H1 (cell line): ENCODE measurements at regions not wholly inside any gene's neighbourhood (a gene's known extent, or its start where the extent isn't known, plus 50 kb on each side); places are given as distances from the start of the nearest gene placed in this dataset.

Experiments used
- CEBPB ChIP-seq: IDR thresholded peaks from 2 replicates; pipeline ENCODE4 v1.6.1; 2012; ENCODE audit warnings: low read depth, low read length
- CHD2 ChIP-seq: IDR thresholded peaks from 2 replicates; pipeline ENCODE4 v1.6.1; 2012; ENCODE audit warnings: low read length, improper control_type of control experiment
- CTCF ChIP-seq, 3 experiments: IDR thresholded peaks; 1 replicate in 2 of 3; 2 replicates in 1 of 3; pipeline versions ENCODE4 v1.5.1 to v1.6.1; 2011; ENCODE audit warnings: low read length in 3 of 3, mild to moderate bottlenecking in 3 of 3, inconsistent platforms in 2 of 3, low read depth in 1 of 3, moderate library complexity in 1 of 3; ENCODE audit not compliant: insufficient read depth in 1 of 3; ENCODE audit errors: control extremely low read depth in 1 of 3
- EP300 ChIP-seq, 2 experiments: IDR thresholded peaks; 1 replicate in 1 of 2; 2 replicates in 1 of 2; pipeline ENCODE4 v1.6.1; 2011 to 2012; ENCODE audit warnings: low read depth in 2 of 2, low read length in 2 of 2, mild to moderate bottlenecking in 2 of 2, borderline replicate concordance in 1 of 2, inconsistent platforms in 1 of 2, moderate library complexity in 1 of 2
- EZH2 ChIP-seq: fragments of 200-600 bp; sonication (generic); IDR thresholded peaks from 2 replicates; pipeline ENCODE4 v1.7.1; 2012; ENCODE audit warnings: low read depth, mild to moderate bottlenecking, moderate library complexity, low read length, inconsistent platforms; ENCODE audit not compliant: severe bottlenecking
- FOSL1 ChIP-seq: IDR thresholded peaks from 2 replicates; pipeline ENCODE4 v1.6.1; 2011; ENCODE audit warnings: mild to moderate bottlenecking, low read depth, low read length, moderate library complexity; ENCODE audit not compliant: insufficient read depth
- KDM1A ChIP-seq: fragments of 200-600, 300-600 bp; sonication (generic); IDR thresholded peaks from 2 replicates; pipeline ENCODE4 v1.7.1; 2016; ENCODE audit warnings: mild to moderate bottlenecking, low read length, borderline replicate concordance
- POLR2A ChIP-seq, 2 experiments: IDR thresholded peaks; 1 replicate in 1 of 2; 2 replicates in 1 of 2; pipeline ENCODE4 v1.6.1; 2011; ENCODE audit warnings: low read depth in 2 of 2, low read length in 2 of 2, mild to moderate bottlenecking in 2 of 2; ENCODE audit errors: control extremely low read depth in 1 of 2
- RFX5 ChIP-seq: IDR thresholded peaks from 2 replicates; pipeline ENCODE4 v1.6.1; 2011; ENCODE audit warnings: low read depth, low read length, improper control_type of control experiment, borderline replicate concordance
- TCF12 ChIP-seq: IDR thresholded peaks from 2 replicates; pipeline ENCODE4 v1.6.1; 2011; ENCODE audit warnings: low read depth, mild to moderate bottlenecking, low read length

- TF ChIP-seq CTCF (IDR thresholded peaks at IDR 0.05; ENCODE audit: control extremely low read depth in 1 of 3, insufficient read depth in 1 of 3, low read depth in 1 of 3, low read length in 3 of 3), result no peak
- TF ChIP-seq FOSL1, result no peak
- TF ChIP-seq POLR2A (IDR thresholded peaks at IDR 0.05; ENCODE audit: control extremely low read depth in 1 of 2, low read depth in 2 of 2, low read length in 2 of 2), result no peak
- no peak for TF ChIP-seq CEBPB
- no peak for TF ChIP-seq RFX5
- no peak for TF ChIP-seq EZH2
- no peak for TF ChIP-seq EP300 (IDR thresholded peaks at IDR 0.05; ENCODE audit: borderline replicate concordance in 1 of 2, low read depth in 2 of 2, low read length in 2 of 2)
- TF ChIP-seq CHD2, result no peak
- TF ChIP-seq KDM1A, result no peak
- no peak for TF ChIP-seq TCF12
These were observed 313.1 kb upstream of the PIK3R1 start for GRCh38 chr5:67902497-67902830.
